K562 (cell line): ENCODE measurements at regions not wholly inside any gene's neighbourhood (a gene's known extent, or its start where the extent isn't known, plus 50 kb on each side); places are given as distances from the start of the nearest gene placed in this dataset.

ENCODE experiments used
- ATAC-seq: fragments of 200-7000 bp; cut with Tn5 transposase; 3 replicates; pipeline ENCODE4 v1.9.1; 2020; ENCODE audit warnings: moderate library complexity
- BruUV-seq: library from RNA; stranded (reverse); fragments of 400-500 nt; replicated peaks from 2 replicates; lab custom pipeline; 2021; lab: Mats Ljungman, UMichigan
- CTCF ChIA-PET: fragments of 300-600 bp; formaldehyde crosslinking; extraction: SDS; loops from one replicate; lab custom pipeline; 2021; ENCODE audit warnings: low intra/inter-chr PET ratio; lab: Yijun Ruan, JAX
- POLR2A ChIA-PET: fragments of 300-600, 350-650 bp; sonication (Branson Sonifier 250); formaldehyde crosslinking; extraction: SDS; loops from one replicate; lab custom pipeline; 2021; ENCODE audit warnings: antibody characterized with exemption, inconsistent platforms; lab: Yijun Ruan, JAX
- DNase-seq, 4 experiments: peaks; one replicate each; pipeline versions ENCODE4 v3.0.0 to v3.0.0-alpha.2; 2011 to 2018; ENCODE audit warnings: low spot score in 3 of 4, mixed read lengths in 3 of 4; ENCODE audit errors: extremely low read depth in 1 of 4
- FAIRE-seq: peaks from 2 replicates; lab custom pipeline; 2011; peaks lifted over from hg19 to GRCh38; lab: Jason Lieb, UNC
- H2AFZ ChIP-seq: 2 replicates; pipeline ENCODE4 v1.6.0; 2011; ENCODE audit warnings: low read depth, low read length, control low read depth, inconsistent platforms
- H3K27ac ChIP-seq: fragments of 200-600 bp; 3 replicates; pipeline ENCODE4 v1.8.0; 2011; ENCODE audit warnings: low read depth, mild to moderate bottlenecking, control low read depth, inconsistent platforms, low read length, moderate library complexity, mixed read lengths; ENCODE audit errors: extremely low read depth
- H3K27me3 ChIP-seq, 2 experiments: fragments of 300-600 bp in 1 of 2; 2 replicates in 1 of 2; 3 replicates in 1 of 2; pipeline versions ENCODE4 v1.6.0 to v1.8.0; 2011; ENCODE audit warnings: inconsistent platforms in 2 of 2, low read length in 2 of 2, mild to moderate bottlenecking in 1 of 2, mixed read lengths in 1 of 2, moderate library complexity in 1 of 2; ENCODE audit not compliant: control insufficient read depth in 2 of 2, insufficient read depth in 2 of 2
- H3K36me3 ChIP-seq: fragments of 300-600 bp; 3 replicates; pipeline ENCODE4 v1.8.0; 2011; ENCODE audit warnings: mild to moderate bottlenecking, low read length, inconsistent platforms; ENCODE audit not compliant: control insufficient read depth, insufficient read depth
- H3K4me1 ChIP-seq, 2 experiments: fragments of 200-600 bp in 1 of 2; replicated peaks in 1 of 2; 2 replicates in 1 of 2; 3 replicates in 1 of 2; pipeline versions ENCODE4 v1.5.1 to v1.8.0; 2011; ENCODE audit warnings: inconsistent platforms in 2 of 2, low read length in 2 of 2, mild to moderate bottlenecking in 1 of 2, mixed read lengths in 1 of 2, moderate library complexity in 1 of 2; ENCODE audit not compliant: control insufficient read depth in 2 of 2, insufficient read depth in 2 of 2
- H3K4me2 ChIP-seq: 2 replicates; pipeline ENCODE4 v1.6.1; 2011; ENCODE audit warnings: low read length, control low read depth, inconsistent platforms, mixed read lengths; ENCODE audit not compliant: insufficient read depth
- H3K4me3 ChIP-seq: fragments of 200-600 bp; sonication (generic), shearing (Covaris generic); 2 replicates; pipeline ENCODE4 v1.5.1; 2016; ENCODE audit warnings: control low read depth, inconsistent platforms
- H3K79me2 ChIP-seq: fragments of 200-600 bp; 3 replicates; pipeline ENCODE4 v1.8.0; 2011; ENCODE audit warnings: low read length, inconsistent platforms; ENCODE audit not compliant: control insufficient read depth, insufficient read depth
- H3K9ac ChIP-seq, 2 experiments: 2 replicates each; pipeline versions ENCODE4 v1.6.0 to v1.6.1; 2011; ENCODE audit warnings: low read depth in 2 of 2, low read length in 2 of 2, control low read depth in 1 of 2, inconsistent platforms in 1 of 2, mild to moderate bottlenecking in 1 of 2, mixed read lengths in 1 of 2; ENCODE audit not compliant: insufficient read depth in 1 of 2
- H3K9me1 ChIP-seq: one replicate; pipeline ENCODE4 v1.6.0; 2011; ENCODE audit warnings: inconsistent platforms, mild to moderate bottlenecking, low read length, moderate library complexity; ENCODE audit not compliant: control insufficient read depth, insufficient read depth
- H3K9me3 ChIP-seq: replicated peaks from 2 replicates; pipeline ENCODE4 v1.5.1; 2011; ENCODE audit warnings: low read depth, low read length, inconsistent platforms; ENCODE audit not compliant: control insufficient read depth, insufficient read depth
- H4K20me1 ChIP-seq: replicated peaks from 2 replicates; pipeline ENCODE4 v1.6.1; 2011; ENCODE audit warnings: low read length, inconsistent platforms, mixed read lengths; ENCODE audit not compliant: control insufficient read depth, insufficient read depth
- XRCC3 ChIP-seq: fragments of 450-650 bp; IDR thresholded peaks from 2 replicates; pipeline ENCODE4 v1.6.1; 2017; ENCODE audit warnings: mild to moderate bottlenecking, moderate library complexity
- ZBTB26 ChIP-seq: fragments of 450-650 bp; formaldehyde crosslinking; IDR thresholded peaks from 2 replicates; pipeline ENCODE4 v1.4.0; 2022; ENCODE audit warnings: missing genetic modification characterization
- ZBTB9 ChIP-seq: fragments of 450-650 bp; formaldehyde crosslinking; IDR thresholded peaks from 2 replicates; pipeline ENCODE4 v1.4.0; 2020; ENCODE audit warnings: mild to moderate bottlenecking, moderate library complexity
- WGBS: fragments of 100-300 bp; shearing (Covaris generic); methylation state at CpG from one replicate; pipeline ENCODE4 v1.1.6; 2016; ENCODE audit warnings: low coverage, mixed read lengths; ENCODE audit not compliant: insufficient coverage; ENCODE audit errors: missing lambda C conversion rate; 5-methylcytosine and 5-hydroxymethylcytosine counted together
- in situ Hi-C: fragments of 300-500 bp; cut with MboI; formaldehyde crosslinking; loops from 4 replicates; pipeline ENCODE4 v1.15.0; 2018; ENCODE audit warnings: inconsistent platforms, mixed read lengths
- intact Hi-C: fragments of 100-400 bp; cut with micrococcal nuclease; formaldehyde crosslinking; loops from 2 replicates; pipeline ENCODE4 v1.14.2; 2022

- no peaks in the 10 kb centered on the region for H3K4me1 ChIP-seq
- H3K27me3 ChIP-seq: peaks cover 0 to 12% of the 10 kb centered on the region in 2 experiments; a peak in 2 of 5 replicates
- DNase-seq (no peak), FAIRE-seq (no peak), ATAC-seq (no peak)
- 0% methylated on average over 9 of the region's 9 CpGs for WGBS
- H3K9ac ChIP-seq: no peak overlapping the region
- H4K20me1 ChIP-seq: no peaks in the 10 kb centered on the region
- no peak overlapping the region for H3K4me3 ChIP-seq
- no peaks in the 10 kb centered on the region for H3K9me3 ChIP-seq
- POLR2A ChIA-PET: no interaction called here
- H3K27ac ChIP-seq: no peak overlapping the region
- TF ChIP-seq XRCC3 (no peak), ZBTB9 (CRISPR knock-in tag) (no peak), ZBTB26 (CRISPR knock-in tag) (no peak)
- CTCF ChIA-PET: no interaction called here
- H3K79me2 ChIP-seq: no peaks in the 10 kb centered on the region
- BruUV-seq: no TSS peak
- in situ Hi-C loops (no loop called here), intact Hi-C loops (no loop called here)
- H3K9me1 ChIP-seq: no peaks in the 10 kb centered on the region
- H3K36me3 ChIP-seq: no peaks in the 10 kb centered on the region
- no peak overlapping the region for H3K4me2 ChIP-seq
- no peak overlapping the region for H2AFZ ChIP-seq
These were observed 397.6 kb downstream of the NUAK1 start for GRCh38 chr12:105740970-105741725.
